OCI-M2 (cell line): ENCODE measurements at regions not wholly inside any gene's neighbourhood (a gene's known extent, or its start where the extent isn't known, plus 50 kb on each side); places are given as distances from the start of the nearest gene placed in this dataset.
"Not testable (repeated sequence)": the region's sequence is repeated elsewhere in the genome, so short reads cannot be mapped to it uniquely, and the experiment has no call there.

Experiments used
- DNase-seq: peaks from one replicate; lab custom pipeline; 2025; ENCODE audit not compliant: unreplicated experiment; lab: John Stamatoyannopoulos, UW

DNA sequence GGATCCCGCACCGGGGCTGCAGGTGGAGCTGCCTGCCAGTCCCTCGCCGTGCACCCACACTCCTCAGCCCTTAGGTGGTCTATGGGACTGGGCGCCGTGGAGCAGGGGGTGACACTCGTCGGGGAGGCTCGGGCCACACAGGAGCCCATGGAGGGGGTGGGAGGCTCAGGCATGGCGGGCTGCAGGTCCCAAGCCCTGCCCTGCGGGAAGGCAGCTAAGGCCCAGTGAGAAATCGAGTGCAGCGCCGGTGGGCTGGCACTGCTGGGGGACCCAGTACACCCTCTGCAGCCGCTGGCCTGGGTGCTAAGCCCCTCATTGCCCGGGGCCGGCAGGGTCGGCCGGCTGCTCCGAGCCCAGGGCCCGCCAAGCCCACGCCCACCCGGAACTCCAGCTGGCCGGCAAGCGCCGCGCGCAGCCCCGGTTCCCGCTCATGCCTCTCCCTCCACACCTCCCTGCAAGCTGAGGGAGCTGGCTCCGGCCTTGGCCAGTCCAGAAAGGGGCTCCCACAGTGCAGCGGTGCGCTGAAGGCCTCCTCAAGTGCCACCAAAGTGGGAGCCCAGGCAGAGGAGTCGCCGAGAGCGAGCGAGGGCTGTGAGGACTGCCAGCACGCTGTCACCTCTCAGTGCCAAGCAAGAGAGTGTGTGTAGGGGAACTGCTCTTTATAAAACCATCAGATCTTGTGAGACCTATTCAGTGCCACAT lies 845.1 kb downstream of the CDH18 start:
- DNase-seq: not testable (repeated sequence)

DNA sequence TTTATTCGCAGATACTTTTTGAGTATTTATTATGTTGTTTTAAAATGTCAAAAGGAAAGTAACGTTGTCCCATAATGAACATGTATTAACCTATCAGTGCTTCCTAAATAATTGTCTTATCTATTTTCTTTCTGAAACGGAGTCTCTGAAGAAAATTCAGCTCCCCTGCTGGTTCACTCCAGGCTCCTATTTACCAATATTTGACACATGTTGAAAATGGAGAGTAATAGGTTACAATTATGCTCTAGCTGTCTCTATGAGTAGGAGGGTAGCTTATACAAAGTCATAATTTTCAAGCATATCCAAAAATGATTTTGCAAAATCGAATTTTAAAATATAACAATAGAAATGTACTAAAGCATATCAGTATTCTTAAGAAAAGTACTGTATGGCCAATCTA lies 844.1 kb downstream of the CDH18 start:
- no peak for DNase-seq

GRCh38 chr5:19169426-19169825 lies 818.6 kb downstream of the CDH18 start:
- no peak for DNase-seq

GRCh38 chr5:19172926-19173470 lies 815.0 kb downstream of the CDH18 start:
- DNase-seq: no peak

- no peak for DNase-seq
Measured at GRCh38 chr5:19175776-19176570, 812.0 kb downstream of the CDH18 start.

DNA sequence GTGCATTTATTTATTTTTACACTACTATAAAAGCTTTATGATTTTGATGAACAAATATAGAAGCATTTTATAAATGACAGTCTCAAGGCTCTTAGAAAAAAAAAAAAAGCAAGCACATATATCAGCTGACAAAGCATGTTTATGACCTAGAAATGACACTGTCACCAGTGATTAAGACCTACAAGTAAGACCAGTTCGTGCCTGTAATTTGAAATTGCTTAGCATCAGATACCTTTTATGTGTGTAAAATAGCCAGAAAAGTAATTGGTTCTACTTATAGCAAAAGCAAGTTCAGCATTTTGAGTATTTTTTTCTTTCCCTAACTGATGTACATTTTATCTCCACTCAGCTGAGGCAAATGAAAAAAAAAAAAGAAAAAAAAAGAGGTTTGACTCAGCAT lies 808.4 kb downstream of the CDH18 start:
- no peak for DNase-seq

GRCh38 chr5:19189176-19189575 lies 798.8 kb downstream of the CDH18 start:
- DNase-seq: no peak

GRCh38 chr5:19193631-19194030 lies 794.4 kb downstream of the CDH18 start:
- no peak for DNase-seq

DNA sequence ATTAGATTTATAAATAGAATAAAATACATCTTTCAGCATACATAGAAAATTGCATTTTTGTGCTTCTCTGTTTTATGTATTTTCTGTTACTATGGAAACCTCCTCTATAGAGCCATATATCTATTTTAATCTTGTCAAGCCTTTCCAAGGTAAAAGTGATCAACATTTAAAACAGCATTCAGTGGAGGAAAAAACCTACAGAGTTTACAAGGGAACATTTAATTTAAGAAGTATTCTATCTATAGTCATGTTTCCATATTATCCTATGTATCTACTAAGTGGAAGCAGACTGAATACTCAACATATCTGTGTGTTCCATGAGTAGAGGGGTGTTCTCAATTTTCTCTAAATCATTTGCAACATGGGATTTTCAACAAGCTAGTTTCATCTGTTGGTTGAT lies 791.4 kb downstream of the CDH18 start:
- no peak for DNase-seq

- DNase-seq: no peak
Measured at GRCh38 chr5:19200251-19200650, 787.7 kb downstream of the CDH18 start.

DNA sequence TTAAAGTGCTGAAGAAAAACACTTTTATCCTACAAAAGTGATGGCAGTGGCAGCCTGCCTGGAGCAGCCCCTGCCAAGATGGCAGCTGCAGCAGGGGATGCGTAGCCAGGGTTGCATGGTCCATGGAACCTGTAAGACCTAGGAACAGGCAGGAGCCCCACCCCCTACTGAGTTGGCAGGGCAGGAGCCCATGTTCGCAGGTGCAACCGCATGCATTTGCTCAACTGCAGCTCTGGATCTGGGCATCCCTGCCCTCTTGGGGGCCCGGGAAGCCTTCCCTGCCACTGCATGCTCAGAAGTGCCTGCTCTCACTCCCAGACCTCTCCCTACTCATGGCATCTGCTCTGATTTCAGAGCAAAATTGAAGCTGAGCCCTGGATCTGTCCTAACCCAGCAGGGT lies 779.6 kb downstream of the CDH18 start:
- DNase-seq: no peak

GRCh38 chr5:19210886-19211285 lies 777.1 kb downstream of the CDH18 start:
- no peak for DNase-seq

DNA sequence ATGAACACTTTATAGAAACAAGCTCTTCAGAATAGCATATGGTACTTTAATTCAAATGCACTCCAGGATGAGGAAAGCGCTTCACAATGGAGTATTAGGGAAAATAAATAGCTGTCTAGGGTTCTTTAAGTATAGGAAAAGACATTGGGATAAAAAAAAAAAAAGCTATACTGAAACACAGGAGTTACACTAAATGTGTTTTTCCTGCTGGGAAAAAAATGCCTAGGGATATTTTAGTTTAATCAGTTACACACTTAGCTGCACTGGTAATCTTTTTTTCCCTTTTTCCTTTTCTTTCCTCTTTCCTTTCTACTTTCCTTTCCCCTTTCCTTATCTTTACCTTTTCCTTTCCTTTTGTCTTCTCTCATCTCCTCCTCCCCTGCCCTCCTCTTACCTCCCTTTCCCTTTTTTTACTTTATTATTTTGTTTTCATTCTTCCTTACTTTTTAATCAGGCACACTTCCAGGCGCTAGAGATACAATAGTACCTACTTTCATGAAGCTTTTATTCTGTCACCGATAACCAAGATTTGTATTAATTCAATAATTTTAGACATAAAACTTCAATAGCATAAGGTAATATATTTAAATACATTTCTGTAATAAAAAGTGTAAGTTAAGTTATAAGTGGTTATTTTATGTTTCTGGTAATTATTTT lies 758.7 kb downstream of the CDH18 start:
- DNase-seq: no peak

DNA sequence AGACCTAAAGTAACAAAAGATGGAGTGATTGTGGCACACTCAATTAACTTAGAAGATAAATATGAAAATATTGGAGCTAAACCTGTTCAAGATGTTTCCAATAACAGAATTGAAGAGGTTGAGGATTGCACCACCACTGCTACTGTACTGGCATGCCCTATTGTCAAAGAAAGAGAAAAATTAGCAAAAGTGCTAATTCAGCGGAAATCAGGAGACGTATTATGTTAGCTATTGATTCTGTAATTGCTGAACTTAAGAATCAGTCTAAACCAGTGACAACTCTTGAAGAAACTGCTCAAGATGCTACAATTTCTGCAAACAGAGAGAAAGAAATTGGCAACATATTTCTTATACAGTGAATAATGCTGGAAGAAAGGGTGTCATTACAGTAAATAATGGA lies 754.4 kb downstream of the CDH18 start:
- no peak for DNase-seq

DNA sequence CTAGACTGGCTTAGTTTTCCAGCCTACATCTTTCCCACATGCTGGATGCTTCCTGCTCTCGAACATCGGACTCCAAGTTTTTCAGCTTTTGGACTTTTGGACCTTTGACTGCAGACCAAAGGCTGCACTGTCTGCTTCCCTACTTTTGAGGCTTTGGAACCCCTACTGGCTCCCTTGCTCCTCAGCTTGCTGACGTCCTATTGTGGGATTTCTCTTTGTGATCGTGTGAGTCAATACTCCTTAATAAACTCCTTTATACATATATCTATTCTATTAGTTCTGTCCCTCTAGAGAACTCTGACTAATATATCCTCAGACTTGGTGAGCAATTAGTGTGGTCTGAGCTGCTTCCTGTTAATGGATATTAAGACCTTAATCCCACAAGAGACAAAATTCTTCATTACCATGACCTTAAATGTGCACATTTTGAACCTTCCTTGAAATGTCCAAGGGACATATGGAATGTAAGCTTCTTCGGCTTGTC lies 752.9 kb downstream of the CDH18 start:
- no peak for DNase-seq

- no peak for DNase-seq
Measured at GRCh38 chr5:19240170-19240569, 747.8 kb downstream of the CDH18 start.

- no peak for DNase-seq
Measured at GRCh38 chr5:19241690-19242089, 746.3 kb downstream of the CDH18 start.

GRCh38 chr5:19246191-19246590 lies 741.8 kb downstream of the CDH18 start:
- not testable (repeated sequence) for DNase-seq

GRCh38 chr5:19247302-19247701 lies 740.7 kb downstream of the CDH18 start:
- DNase-seq: no peak

DNA sequence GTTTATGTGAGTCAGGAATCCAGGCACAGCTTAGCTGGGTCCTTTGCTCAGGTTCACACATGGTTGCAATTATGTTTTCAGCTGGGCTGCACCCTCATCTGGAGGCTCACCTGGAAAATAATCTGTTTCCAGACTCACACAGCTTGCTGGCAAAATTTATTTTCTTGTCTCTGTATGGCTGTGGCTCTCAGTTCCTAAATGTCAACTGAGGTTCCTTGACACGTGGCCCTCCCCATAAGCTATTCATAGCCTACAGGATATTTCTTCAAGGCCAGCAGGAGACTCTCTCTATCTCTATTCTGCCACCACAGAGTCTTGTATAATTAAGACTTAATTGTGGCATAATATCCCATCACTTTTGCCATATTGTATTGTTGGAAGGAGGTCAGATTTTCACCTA lies 732.0 kb downstream of the CDH18 start:
- DNase-seq: no peak

- DNase-seq: no peak
Measured at GRCh38 chr5:19258686-19259085, 729.3 kb downstream of the CDH18 start.

GRCh38 chr5:19261879-19262278 lies 726.1 kb downstream of the CDH18 start:
- no peak for DNase-seq
